Stimulated activated CD4-positive, alpha-beta T cell treated with anti-CD3 and anti-CD28 coated beads, TNF-alpha, amount 100 ng/mL, for 48 hours (primary cell): ENCODE measurements at regions not wholly inside any gene's neighbourhood (a gene's known extent, or its start where the extent isn't known, plus 50 kb on each side); places are given as distances from the start of the nearest gene placed in this dataset.

Experiments
- DNase-seq, 3 donors: peaks; one replicate each; pipeline ENCODE4 v3.0.0-alpha.2; 2020; ENCODE audit warnings: low read depth in 3 of 3

GRCh38 chr20:22431419-22431818 is 153.0 kb downstream of the FOXA2 start:
- DNase-seq = no peak

GRCh38 chr20:22430746-22431168 is 153.6 kb downstream of the FOXA2 start:
- no peak for DNase-seq

DNA sequence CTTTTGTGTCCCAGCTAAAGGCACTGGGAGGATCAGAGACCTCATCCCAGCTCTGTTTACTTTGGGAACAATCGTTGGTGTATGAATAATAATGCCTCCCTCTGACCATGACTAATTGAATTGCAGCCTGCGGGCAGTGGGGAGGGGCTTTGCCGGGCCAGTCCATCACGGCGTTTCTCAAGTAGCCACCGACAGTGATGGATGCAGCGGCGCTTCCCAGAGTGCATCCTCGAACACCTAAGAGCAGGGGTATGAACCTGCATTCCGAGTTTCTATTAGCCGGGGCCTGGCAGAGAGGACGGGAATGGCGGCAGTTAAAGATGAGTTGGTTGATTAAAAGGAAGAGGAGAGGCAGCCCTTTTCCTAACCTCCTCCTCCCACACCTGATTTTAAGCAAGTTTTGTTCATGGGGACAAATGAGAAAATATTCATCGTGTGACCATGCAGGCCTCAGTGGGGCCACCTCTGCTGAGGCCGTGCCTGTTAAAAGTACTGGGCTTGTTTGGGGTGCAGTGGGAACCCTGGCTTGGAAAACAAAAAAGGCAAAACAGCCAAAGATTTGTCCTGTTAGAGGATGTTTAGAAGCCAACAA is 154.1 kb downstream of the FOXA2 start:
- no peak for DNase-seq

DNA sequence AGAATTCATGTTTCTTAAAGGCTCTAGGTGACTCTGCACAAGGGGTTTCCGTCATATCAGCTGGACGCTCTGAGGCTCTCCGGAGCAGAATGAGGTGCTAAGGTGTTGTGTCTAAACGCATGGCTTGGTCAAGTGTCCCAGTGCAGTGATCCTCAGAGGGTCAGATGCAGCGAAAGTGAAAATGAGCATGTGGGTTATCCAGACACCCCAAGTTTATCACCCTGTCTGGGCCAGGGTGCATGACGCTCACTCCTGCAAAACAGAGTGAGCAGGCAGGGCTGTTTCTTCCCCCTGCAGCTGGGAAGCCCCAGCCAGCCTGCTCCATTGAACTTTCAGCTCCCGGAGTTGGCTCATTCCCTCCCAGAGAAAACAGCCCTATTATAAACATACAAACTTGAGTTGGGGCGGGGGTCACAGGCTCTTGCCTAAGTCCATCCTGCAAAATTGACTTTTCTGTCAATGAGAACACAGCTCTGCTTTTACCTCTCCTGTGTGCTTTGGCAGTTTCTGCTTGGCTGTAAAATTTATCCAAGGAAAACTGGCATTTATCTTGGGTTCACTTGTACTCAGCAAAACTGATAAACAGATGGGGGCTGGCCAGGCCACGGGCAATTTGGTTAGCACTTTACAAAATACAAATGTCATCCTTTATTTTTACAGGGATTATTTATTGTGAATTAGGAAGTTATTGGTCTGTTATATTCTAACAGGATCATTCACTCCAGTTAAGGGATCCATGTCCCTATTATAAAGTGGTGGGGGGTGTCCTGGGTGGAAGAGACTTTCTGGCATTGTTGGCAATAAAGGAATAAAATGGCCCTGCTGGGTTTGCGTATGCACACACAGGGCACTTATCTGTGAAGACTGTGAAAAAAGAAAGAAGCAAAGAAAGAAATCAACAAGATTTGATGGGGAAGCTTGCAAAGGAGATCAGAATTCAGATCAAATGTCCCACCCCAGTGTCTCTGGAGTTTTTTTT is 154.9 kb downstream of the FOXA2 start:
- DNase-seq = no peak

- no peak for DNase-seq
Measured at GRCh38 chr20:22428051-22428450, 156.3 kb downstream of the FOXA2 start.

GRCh38 chr20:22426772-22427171 is 157.6 kb downstream of the FOXA2 start:
- DNase-seq = no peak

DNA sequence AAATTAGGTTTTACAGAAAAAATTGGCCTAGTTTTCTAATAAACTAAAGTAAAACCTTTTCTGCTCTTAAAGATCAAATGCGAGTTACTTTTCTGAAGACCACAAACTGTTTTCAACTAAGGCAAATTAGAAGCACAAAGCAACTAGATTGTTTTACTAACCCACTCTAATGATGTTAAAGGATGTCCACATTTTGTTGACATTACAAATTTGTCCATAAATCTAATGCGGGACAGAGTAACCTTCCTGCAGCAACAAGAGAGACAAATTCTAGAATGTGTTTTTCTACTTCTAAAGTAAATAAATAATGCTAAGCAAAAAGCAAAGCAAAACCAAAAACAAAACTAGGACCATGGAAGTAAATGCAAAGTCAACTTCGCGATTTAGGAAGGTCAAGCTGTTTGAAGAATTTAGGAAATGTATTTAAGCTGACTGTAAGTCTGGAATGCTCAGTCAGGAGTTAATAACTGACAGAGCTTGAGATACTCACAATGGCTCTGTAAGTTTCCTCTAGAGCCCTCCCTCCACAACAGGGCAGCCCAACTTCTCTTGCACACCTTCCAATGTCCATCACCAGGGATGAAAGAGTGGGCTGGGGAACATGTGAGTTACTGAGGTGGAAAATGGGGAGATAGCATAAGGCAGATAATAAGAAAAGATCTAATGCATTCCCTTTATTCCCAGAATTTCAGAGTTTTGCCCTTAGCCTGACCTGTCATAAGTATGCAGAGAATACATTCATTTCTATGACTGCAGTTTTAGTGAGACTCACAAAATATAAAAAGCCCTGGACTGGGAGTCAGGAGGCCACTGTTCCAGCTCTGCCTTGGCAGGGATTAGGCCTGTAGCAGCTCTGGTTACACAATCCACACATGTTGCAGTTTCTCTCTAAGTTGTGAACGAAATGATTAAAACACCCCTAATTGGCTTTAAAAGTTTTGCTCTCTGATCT is 158.8 kb downstream of the FOXA2 start:
- DNase-seq = no peak

DNA sequence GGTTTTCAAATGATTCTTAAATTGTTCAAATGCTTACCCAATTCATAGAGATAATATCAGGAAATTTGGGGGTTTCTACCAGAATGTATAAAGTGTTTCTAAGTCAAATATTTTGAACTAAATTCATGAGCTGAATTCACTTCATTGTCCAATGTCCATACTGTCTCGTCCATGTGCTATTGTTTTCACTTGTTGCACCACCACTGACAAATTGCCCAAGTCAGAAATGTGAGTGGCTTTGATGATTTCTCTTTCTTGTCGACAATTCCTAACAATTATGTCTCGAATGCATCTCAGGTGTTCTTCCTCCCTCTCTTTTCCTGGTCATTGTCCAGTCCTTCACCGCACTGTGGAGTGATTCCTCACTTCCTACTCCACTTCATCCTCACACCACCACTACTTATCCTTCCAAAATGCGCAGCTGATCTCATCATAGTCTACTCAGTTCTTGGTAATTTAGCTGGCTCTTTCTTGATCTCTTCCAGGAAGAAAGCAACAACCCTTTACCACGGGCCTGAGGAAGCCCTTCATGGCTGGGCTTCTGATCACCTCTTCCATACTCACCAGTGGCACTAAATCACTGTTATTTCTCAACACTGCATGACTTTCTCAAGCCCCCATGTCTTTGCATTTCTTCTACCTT is 161.1 kb downstream of the FOXA2 start:
- no peak for DNase-seq

DNA sequence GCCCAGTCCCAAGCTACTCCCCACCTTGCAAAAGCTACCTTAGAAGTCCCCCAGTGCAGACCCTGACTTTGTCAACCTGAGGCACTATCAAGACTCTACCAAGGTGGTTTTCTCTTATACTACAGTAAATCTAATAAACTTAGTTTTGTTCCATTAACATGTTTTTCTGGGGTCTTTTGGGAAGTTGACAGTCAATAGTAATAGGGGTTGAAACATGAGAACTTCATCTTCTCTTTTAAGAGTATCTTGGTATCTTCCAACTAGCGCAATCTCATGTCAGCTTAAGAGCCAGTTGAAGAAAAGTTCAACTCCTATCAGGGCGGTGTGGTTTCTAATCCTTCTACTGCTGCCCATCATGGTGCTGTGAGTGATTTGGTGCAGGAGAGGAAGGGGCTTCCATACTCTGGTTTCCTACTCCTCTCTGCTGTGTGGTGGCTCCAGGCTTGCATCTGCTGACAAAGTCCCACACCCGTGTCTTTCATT is 164.2 kb downstream of the FOXA2 start:
- DNase-seq = no peak

DNA sequence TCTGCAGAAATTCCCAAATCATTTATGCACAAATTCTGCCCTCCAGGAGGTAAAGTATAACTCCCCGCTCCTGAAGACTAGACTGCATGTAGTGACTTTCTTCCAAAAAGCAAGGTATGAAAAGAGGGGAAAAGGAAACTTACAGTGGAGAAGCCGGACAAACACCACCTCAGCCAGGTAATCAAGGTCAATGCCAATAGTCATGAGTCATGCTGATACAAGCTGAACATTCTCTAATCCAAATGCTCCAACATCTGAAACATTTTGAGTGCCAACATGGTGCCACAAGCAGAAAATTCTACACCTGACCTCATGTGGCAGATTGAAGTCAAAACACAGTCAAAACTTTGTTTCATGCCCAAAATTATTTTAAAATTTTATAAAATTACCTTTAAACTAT is 165.6 kb downstream of the FOXA2 start:
- no peak for DNase-seq

- no peak for DNase-seq
Measured at GRCh38 chr20:22414305-22414742, 170.0 kb downstream of the FOXA2 start.

- DNase-seq = no peak
Measured at GRCh38 chr20:22412977-22413868, 171.1 kb downstream of the FOXA2 start.

DNA sequence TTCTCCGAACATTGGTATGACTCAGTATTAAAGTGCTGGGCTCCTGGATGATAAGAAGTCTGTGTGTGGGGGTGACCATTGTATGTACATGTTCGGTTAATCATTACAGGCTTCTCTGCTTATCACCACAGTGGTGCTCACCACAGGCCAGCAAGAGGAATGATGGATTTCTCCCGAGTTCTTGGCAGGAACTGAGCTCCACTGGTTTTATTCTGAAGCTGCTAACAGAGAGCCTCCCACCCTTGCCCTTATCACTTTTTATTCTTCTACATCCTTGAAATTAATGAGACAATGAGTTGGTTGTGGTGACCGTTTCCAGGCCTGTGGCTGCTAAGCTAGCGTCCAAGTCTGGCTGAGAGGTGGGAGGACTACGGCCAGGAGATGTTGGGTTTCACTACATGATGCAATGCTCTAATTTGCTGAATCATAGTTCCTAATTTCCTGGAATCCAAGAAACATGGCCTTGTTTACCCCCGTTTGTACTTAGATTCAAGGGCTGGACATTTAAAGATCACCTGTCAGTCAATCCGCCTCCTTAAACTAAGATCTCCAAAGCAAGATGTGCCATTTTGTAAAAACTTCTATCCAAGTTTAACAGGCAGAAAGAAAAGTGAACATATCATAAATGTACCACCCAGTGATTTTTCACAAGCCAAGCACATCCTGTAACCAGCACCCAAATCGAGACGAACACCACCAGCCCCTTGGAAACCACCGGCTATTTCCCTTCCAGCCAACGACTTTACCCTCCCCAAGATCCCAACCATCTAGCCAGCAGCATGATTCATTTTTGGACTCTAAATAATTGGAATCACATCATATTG is 172.5 kb downstream of the FOXA2 start:
- DNase-seq = no peak

DNA sequence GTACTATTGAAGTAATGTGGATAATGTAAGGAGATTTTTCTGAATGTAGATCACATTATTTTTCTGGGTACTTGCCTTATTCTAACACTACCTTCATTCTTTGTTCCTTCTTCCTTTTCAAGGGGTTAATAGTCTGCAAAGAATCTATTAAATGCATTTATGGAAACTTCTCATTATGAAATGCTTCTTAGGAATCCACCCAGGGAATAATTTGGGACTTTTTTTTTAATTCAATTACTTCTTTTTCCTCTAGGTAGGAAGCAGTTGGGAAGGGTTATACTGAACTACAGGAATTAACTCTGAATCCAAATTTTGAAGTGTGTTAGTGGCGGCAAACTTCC is 173.1 kb downstream of the FOXA2 start:
- DNase-seq = no peak

- no peak for DNase-seq
Measured at GRCh38 chr20:22410556-22411130, 173.7 kb downstream of the FOXA2 start.

DNA sequence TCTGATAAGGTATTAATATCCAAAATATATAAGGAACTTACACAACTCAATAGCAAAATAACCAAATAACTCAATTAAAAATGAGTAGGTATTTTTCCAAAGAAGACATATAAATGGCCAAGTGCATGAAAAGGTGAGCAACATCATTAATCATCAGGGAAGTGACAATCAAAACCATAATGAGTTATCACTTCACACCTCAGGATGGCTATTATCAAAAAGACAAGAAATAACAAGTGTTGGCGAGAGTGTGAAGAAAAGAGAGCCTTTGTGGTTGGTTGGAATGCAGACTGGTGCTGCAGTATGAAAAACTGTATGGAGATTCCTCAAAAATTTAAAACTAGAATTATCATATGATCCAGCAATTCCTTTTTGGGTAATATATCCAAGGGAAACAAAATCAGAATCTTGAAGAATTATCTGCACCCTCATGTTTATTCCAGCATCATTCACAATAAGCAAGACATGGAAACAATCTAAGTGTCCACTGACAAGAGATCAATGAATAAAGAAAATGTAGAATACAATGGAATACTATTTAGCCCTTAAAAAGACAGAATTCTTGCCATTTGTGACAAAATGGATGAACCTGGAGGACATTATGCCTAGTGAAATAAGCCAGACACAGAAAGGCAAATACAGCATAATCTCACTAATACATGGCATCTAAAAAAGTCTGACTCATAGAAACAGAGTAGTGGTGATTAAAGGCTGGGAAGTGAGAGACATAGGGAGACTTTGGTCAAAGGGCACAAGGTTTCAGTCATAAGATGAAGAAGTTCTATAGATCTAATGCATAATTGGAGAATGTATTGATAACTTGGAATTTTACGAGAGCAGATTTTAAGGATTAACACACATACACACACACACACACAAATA is 175.6 kb downstream of the FOXA2 start:
- no peak for DNase-seq

GRCh38 chr20:22407237-22408193 is 176.9 kb downstream of the FOXA2 start:
- no peak for DNase-seq
